HG03135 (cell line): ENCODE measurements at regions not wholly inside any gene's neighbourhood (a gene's known extent, or its start where the extent isn't known, plus 50 kb on each side); places are given as distances from the start of the nearest gene placed in this dataset.
"Not testable (repeated sequence)": the region's sequence is repeated elsewhere in the genome, so short reads cannot be mapped to it uniquely, and the experiment has no call there.

Experiments used
- ATAC-seq: cut with Tn5 transposase; IDR thresholded peaks from one replicate; pipeline ENCODE4 v1.9.1; 2021; ENCODE audit warnings: mild to moderate bottlenecking, moderate library complexity; ENCODE audit not compliant: unreplicated experiment

DNA sequence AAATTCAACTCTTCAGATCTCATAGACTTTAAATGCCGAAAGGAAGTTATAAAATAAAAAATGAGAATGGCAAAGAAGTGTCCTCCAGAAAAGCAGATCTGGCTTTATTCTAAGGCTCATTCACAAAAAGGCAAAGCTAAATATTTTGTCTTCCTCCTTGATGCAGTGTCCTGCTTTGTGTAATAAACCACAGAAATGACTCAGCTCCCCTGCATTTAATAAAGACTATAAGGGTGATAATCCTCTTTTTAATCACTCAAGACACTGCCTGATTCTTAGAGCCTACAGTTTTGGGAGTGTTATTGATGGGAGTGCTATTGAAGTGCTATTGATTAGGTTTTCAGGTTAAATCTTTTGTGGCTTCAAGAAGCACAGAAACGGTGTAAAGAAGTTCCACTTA is 482.0 kb downstream of the PCDH20 start:
- no peak for ATAC-seq

DNA sequence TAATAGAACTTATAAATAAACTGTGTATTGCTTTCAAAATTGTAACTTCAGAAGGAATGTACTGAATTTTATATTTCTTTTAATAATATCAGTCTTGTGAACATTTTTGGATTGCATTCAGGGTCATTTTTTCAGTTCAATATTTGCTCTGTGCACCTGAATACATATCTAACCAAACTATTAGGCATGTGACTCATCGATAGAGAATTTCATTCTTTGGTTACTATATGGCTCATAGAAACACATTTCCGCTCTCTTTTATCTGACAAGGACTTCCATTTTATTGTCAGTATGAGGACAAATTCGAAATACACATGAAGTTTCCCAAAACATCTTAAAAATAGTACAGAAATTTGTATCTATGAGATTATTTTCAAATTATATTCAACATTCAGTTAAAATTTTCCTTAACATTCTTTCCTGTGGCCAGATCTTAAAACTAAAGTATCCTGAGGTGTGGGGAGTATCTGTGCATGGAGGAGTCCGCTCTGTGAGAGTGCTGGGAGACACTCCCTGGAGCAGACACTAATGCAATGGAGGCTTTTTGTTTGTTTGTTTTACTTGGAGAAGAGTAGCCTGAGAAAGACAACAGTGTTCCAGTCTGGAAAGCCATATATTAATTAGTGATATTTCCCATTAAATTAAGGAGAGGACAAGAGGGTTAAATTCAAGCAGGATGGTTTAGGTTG is 483.6 kb downstream of the PCDH20 start:
- ATAC-seq = no peak

DNA sequence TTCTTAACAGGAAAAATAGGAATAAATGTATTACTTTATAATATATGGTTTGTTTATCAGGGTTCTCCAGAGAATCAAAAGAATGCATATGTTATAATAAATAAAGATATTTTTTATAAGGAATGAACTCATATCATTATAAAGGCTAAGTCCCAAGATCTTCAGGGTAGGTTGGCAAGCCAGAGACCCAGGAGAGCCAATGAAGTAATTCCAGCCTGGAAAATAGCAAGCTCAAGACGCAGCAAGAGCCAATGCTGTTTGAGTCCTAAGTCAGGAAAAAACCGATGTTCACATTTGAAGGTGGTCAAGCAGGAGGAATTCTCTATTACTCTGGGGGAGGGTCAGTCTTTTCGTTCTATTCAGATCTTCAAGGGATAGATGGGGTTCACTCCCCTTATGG is 490.0 kb downstream of the PCDH20 start:
- ATAC-seq = no peak

DNA sequence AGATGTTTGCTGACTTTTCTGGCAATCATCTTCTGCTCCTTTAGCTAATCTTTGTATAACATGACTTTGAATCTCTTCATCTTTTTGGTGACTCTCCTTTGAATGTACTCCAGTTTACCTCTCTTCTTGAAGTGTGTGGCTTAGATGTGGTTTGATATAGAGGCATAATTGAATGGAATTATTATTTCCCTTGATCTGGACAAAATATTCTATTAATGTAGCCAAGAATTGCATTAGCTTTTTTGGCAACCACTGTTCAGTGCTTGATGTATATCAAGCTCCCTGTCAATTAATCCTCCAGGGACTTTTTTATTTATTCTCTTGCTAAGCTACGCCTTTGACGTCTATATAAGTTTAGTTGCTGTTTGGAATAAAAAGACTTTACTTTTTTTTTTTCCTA is 490.8 kb downstream of the PCDH20 start:
- ATAC-seq = no peak

DNA sequence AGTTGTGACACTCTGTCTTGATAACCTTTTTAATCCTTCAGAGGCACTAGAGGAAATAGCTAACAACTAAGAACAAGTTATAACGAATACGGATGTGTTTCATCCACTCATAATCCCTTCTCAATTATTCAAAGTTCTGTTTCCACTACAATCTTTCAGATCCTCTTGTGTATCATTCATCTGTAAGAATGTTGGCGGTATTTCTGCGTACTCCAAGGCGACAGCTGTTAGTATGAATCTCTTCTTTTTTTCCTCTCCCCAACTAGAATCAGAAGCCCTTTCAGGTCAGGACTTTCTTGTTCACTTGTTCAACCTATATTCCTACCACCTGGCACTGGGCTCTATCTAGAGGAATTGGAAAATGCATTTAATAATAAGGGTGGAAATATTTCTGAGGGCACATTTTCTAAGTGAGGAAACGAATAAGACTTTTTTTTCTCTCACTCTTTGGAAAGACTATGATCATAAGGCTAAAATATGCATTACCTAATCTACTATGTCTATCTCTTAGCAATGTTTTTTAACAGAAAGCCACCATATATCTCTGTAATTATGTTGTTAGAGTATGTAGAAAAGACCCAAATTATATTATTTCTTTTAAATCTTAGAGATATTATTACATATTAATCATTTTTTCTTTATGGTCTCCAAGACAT is 492.9 kb downstream of the PCDH20 start:
- ATAC-seq = no peak

DNA sequence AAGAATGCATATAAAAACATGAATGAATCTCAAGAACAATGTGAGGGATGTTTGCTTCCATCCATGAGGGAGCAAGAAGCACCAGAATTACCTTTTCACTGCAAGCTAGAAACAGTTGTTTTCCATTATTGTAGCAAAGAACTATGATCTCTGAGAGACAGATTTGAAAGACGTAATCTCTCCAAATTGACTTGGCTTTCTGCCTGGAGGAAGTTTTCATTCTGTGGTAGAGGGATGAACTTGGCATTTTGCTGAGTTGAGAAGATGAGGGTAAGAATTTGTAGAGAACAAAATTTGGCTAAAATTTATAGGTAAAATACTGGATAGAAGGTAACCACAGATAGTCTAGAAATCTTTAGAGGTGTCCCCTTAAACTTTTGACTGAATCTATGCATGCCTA is 496.8 kb downstream of the TDRD3 start:
- ATAC-seq = no peak

DNA sequence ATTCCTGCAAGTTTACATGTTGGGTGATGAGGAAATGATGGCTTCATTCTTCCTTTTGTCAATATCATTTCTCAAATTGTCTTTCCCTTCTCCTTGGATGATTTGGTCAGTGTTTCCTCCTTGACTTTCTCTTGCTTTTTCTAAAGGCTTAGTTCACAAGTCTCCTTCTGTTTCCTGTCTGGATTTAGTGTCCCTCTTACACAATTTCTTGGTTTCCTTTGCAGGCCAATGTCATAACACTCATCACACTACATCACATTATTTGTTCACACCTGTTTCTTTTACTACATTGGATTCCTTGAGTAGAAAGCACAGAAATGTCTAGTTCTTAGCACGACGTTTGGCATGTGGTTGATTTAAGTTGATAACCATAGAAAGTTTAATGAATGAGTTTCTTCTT is 490.7 kb downstream of the TDRD3 start:
- ATAC-seq = no peak

DNA sequence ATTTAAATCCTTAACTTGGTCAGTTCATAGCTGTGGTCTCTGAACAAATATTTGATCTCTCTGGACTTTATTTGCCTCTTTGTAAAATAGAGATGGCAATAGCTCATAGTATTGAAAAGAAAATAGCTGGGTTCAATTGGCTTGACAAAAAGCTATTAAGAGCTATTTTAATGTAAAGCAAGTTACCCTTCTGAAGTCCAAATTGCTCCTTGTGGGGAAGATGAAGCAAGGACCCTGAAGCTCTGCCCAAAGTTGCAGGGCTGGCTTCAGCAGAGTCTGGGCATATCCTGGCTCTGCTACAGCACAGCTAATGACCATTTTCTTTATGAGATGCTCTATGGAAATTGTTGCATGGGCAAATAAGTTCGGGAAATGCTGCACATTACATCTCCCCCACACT is 484.5 kb downstream of the TDRD3 start:
- ATAC-seq = no peak

DNA sequence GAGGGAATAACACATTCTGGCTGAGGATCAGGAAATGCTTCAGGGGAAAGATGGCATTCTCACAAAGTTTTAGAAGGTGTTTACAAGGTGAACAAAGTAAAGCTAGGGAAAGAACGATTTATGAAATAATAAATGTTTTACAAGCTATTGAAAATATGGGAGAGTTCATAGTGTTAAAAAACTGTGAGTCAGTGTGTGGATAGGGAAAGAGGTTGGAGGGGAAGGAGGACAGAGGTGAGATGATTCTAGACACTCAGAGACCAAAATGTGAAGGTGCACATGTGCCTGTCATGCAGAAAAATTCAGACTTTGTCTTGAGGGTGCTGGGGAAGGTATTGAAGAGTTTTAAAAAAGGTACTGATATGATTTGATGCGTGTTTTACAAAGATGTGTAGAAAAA is 476.1 kb downstream of the TDRD3 start:
- ATAC-seq = no peak

DNA sequence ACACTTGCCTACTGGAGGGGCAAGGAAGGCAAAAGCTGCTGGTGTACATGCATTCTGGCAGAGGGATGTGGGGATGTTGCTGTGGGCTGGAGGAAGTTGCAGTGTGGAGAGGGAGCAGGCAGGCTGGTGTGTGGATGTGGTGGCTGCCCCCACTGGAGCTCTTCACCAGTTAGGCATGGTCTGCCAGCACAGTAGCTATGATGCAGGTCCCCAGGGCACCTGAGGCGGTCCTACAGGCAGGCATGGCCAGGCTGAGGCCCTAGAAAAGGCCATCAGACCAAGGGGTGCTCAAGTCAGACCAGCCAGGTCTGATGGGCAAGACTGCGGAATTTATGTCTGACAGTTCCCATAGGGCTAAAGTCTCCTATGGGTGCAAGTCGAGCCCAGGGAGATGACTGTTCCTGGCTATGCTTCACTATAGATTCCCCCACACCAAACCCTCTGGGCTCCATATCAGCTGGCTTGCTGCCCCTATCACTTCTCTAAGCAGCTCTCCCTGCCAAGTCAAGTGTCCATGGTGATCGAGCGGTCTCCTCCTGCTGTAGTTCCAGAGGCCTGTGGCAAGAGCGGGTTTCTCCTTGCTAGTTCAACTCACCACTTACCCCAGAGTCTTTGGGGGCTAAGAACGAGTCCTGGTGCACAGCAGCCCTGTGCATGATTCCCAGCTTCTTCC is 473.1 kb downstream of the TDRD3 start:
- ATAC-seq = no peak

DNA sequence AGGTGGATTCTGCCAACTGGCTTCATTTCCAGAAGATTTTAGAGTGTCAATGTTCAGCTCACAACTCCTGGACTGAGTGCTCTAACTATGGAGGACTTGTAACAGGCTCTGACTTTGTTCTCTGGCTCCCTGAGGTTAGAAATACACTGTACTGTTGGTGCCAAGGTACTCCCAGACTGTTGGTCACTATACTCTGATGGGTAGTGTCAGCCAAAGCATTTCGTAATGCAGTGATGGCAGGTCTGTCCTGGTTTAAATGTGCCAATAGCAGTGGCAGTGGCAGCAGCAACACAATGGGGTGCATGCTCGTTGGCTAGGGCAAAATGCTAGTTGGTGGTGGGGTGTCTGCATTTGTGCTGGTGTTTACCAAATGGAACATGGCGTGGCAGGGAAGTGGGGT is 472.2 kb downstream of the TDRD3 start:
- no peak for ATAC-seq

DNA sequence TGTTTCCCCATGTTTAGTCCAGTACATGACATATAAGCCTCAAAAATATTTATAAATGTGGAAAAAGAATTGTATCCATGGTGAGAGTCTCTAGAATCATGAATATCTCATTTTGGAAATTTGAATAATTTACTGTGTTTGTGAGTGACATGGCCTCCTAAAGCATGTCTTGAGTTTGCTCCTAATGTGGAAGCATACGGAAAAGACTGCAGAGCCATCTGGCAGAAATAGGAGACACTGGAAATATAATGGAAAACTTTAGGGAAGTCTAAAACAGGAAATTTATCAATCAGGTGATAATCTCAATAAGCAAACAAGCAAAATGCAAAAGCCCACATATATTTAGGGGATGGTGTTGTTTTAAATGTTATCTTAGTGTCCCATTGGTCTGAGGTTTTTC is 465.0 kb downstream of the TDRD3 start:
- no peak for ATAC-seq

DNA sequence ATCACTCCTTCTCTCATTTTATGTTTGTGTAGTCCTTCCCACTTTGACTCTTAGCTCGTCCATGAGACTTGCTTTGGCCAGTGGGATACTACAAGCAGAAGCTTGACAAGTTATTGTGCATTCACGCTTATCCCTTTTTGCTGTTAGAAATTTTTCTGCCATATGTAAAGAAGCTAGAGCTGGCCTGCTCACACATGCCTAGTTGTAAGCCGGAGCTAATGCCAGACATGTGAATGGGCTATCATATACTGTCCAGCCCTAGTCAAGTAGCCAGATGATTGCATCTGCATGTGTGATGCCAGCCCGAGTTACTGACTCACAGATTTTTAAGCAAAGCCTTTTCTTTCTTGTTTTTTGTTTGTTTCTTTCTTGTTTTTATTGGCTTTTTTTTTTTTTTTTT is 460.7 kb downstream of the TDRD3 start:
- ATAC-seq = no peak

DNA sequence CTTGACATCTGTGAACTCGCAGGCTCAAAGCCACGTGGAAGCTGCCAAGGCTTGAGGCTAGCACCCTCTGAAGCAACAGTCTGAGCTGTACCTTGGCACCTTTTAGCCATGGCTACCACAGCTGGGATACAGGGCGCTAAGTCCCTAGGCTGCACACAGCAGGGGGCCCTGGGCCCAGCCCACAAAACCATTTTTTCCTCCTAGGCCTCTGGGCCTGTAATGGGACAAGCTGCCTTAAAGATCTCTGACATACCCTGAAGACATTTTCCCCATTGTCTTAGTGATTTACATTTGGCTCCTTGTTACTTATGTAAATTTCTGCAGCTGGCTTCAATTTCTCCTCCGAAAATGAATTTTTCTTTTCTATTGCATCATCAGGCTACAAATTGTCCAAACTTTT is 455.9 kb downstream of the TDRD3 start:
- ATAC-seq = no peak

DNA sequence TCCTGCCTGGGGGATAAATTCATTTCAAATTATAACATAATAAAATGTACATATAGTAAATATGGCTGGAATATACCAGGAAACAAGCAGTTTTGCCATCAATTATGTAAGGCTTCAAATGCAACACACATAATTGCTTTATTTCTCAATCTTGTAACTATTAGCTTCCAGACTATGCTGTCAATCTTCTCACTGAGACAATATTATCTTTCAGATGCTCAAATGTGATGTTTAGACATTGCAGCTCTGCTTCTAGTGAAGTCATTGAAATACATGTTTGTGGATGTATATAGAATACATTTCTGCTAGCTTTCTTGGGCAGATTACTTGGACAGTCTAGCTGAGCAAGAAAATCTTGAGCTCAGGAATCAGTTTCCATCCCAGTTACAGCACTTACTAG is 454.4 kb downstream of the TDRD3 start:
- no peak for ATAC-seq

DNA sequence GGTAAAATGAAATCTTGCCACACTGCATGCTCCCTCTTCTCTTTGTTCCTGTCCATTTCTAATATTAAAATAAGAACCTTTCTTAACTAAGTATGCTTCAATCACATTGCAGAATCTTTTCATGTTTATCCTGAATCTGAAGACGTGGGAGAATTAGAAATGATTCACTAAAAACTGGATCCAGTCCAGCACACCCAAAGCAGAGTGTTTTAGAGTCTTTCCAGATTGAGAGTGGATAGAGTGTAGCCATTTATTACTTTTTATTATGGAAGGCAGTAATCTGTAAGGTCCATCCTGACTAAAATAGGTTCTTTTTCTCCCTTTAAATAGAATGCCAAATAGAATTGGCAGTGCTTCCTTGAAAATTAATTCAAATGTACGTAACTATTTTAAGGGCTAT is 453.5 kb downstream of the TDRD3 start:
- no peak for ATAC-seq

DNA sequence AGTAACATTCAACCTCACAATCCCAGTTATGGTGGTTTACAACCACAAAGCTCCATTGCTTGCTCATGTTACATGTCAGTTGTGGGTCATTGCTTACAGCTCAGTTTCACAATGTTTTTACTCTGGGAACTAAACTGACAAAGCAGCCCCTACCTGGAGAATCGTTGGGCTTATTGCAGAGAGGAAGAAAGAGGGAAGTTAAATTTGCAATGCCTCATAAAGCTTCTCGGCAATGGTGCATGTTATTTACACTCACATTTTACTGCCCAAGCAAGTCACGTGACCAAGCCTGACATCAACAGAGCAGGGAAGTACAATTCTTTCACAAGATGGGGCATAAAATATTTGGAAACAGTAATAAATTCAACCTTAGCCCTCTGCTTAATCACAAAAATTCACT is 441.6 kb downstream of the TDRD3 start:
- no peak for ATAC-seq

DNA sequence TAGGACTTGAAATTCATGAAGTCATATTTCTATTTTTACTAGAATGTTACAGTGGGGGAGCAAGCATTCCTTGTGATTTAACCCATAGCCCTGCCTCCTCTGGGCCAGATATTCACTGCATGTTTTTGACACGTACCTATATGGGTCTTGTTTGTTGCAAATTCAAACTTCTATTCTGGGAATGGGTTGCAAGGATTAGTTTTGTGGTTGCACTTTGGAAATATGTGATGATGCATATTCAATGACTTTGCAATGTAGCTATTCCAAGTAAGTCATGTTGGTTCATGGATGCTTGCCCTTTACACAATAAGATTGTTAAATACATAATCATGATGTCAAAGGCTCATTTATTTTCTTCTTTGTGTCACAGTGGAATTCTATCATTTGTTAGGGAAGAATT is 440.8 kb downstream of the TDRD3 start:
- no peak for ATAC-seq

DNA sequence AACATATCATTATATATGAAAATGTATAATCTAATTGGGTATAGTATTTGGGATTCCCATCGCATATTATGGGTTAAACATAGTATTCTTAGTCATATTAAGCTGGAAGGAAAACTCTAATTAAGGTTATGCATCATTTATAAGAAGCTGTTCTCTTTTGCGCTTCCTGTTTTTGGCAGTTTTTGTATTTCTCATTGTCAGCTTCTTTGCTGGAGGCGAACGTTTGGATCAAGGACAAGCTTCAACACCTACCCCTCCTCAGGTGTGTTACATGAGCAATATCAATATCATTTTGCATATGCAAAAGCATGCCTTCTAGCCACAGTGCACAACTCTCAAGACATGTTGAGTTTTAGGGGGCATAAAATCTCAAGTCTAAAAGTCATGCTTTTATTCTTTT is 439.8 kb downstream of the TDRD3 start:
- ATAC-seq = no peak

DNA sequence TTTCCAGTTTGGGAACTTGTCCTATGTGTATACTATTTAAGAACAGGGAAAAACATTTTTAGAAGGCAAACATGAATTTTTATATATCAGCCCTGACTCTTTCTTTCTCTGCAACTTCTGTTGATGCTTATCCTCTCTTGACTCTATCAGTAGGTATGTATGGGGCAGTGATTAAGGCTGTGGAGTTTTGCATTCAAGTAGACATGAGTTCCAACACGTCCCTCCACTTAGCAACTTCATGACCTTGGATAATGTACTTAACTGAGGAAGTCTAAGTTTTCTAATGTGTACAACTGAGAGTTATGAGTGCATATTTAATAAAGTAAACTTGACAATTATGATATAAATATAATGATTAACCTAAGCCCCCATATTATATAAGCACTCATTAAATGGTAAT is 414.6 kb downstream of the TDRD3 start:
- ATAC-seq = no peak

DNA sequence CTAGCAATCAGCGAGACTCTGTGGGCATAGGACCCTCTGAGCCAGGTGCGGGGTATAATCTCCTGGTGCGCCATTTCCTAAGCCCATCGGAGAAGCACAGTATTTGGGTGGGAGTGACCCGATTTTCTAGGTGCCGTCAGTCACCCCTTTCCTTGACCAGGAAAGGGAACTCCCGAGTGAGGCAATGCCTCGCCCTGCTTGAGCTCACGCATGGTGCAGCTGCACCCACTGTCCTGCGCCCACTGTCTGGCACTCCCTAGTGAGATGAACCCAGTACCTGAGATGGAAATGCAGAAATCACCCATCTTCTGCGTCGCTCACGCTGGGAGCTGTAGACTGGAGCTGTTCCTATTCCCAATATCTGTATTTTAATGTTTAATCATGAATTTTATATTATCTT is 408.6 kb downstream of the TDRD3 start:
- ATAC-seq = not testable (repeated sequence)

DNA sequence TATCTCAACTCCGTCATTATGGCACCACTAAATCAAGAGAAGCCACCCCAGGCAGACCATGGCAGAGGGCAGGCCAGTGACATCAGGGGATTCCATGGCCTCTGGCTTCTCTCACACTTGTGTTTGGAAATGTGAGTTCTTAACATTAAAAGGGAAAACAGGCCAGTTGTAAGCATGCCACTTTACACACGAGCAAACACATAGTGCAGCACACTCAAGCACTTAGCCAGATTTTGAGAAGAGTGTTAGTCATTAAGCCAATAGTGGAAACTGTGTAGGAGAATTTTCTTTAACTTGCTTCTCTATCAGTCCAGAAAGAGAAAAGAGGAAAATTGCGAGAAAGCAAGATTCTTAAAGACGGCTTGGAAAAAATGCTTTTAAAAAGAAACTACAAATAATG is 401.5 kb downstream of the TDRD3 start:
- no peak for ATAC-seq
